ENCODE measurements at regions not wholly inside any gene's neighbourhood (a gene's known extent, or its start where the extent isn't known, plus 50 kb on each side); places are given as distances from the start of the nearest gene placed in this dataset.
A peak's percentile ranks its signal among the peaks of the same experiment; 100 is the strongest.
"Not testable (repeated sequence)": the region's sequence is repeated elsewhere in the genome, so short reads cannot be mapped to it uniquely, and the experiment has no call there.

- Mint-ChIP-seq H3K27ac (ENCODE audit: unreplicated experiment) (peak overlapping the region; percentile 78), H3K36me3 (ENCODE audit: low read depth) (no peaks in the 10 kb centered on the region), H3K9me3 (ENCODE audit: low read depth) (peaks cover 25% of the 10 kb centered on the region), H3K4me1 (ENCODE audit: low read depth) (peaks cover 21% of the 10 kb centered on the region), H3K4me3 (ENCODE audit: unreplicated experiment) (no peak overlapping the region), H3K27me3 (ENCODE audit: low read depth) (no peaks in the 10 kb centered on the region)
- DNase-seq (ENCODE audit: low spot score), result no peak
- TF ChIP-seq, protein P1, sequence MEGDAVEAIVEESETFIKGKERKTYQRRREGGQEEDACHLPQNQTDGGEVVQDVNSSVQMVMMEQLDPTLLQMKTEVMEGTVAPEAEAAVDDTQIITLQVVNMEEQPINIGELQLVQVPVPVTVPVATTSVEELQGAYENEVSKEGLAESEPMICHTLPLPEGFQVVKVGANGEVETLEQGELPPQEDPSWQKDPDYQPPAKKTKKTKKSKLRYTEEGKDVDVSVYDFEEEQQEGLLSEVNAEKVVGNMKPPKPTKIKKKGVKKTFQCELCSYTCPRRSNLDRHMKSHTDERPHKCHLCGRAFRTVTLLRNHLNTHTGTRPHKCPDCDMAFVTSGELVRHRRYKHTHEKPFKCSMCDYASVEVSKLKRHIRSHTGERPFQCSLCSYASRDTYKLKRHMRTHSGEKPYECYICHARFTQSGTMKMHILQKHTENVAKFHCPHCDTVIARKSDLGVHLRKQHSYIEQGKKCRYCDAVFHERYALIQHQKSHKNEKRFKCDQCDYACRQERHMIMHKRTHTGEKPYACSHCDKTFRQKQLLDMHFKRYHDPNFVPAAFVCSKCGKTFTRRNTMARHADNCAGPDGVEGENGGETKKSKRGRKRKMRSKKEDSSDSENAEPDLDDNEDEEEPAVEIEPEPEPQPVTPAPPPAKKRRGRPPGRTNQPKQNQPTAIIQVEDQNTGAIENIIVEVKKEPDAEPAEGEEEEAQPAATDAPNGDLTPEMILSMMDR (IDR thresholded peaks at IDR 0.05), result peak; percentile 42
Measured at GRCh38 chrX:40871385-40872082, 136.2 kb upstream of the MED14 start.

GRCh38 chrX:40872351-40872750, 137.0 kb upstream of the MED14 start:
- H3K9me3 Mint-ChIP-seq (ENCODE audit: low read depth), result peaks cover 20% of the 10 kb centered on the region
- no peak for DNase-seq (ENCODE audit: low spot score)

GRCh38 chrX:40875476-40875875, 140.1 kb upstream of the MED14 start:
- peaks cover 13% of the 10 kb centered on the region for H3K4me1 Mint-ChIP-seq (ENCODE audit: low read depth)
- DNase-seq (ENCODE audit: low spot score), result no peak
- no peaks in the 10 kb centered on the region for H3K27me3 Mint-ChIP-seq (ENCODE audit: low read depth)
- H3K36me3 Mint-ChIP-seq (ENCODE audit: low read depth), result no peaks in the 10 kb centered on the region
- H3K27ac Mint-ChIP-seq (ENCODE audit: unreplicated experiment), result no peak overlapping the region
- TF ChIP-seq, protein P1 (IDR thresholded peaks at IDR 0.05), result no peak
- H3K4me3 Mint-ChIP-seq (ENCODE audit: unreplicated experiment), result no peak overlapping the region
- H3K9me3 Mint-ChIP-seq (ENCODE audit: low read depth), result peaks cover 9% of the 10 kb centered on the region

More at GRCh38 chrX:40872351-40872750, 137.0 kb upstream of the MED14 start:
- H3K36me3 Mint-ChIP-seq (ENCODE audit: low read depth), result no peaks in the 10 kb centered on the region
- peaks cover 13% of the 10 kb centered on the region for H3K4me1 Mint-ChIP-seq (ENCODE audit: low read depth)
- no peak overlapping the region for H3K4me3 Mint-ChIP-seq (ENCODE audit: unreplicated experiment)
- no peaks in the 10 kb centered on the region for H3K27me3 Mint-ChIP-seq (ENCODE audit: low read depth)
- H3K27ac Mint-ChIP-seq (ENCODE audit: unreplicated experiment), result no peak overlapping the region
- TF ChIP-seq, protein P1 (IDR thresholded peaks at IDR 0.05), result no peak

DNA sequence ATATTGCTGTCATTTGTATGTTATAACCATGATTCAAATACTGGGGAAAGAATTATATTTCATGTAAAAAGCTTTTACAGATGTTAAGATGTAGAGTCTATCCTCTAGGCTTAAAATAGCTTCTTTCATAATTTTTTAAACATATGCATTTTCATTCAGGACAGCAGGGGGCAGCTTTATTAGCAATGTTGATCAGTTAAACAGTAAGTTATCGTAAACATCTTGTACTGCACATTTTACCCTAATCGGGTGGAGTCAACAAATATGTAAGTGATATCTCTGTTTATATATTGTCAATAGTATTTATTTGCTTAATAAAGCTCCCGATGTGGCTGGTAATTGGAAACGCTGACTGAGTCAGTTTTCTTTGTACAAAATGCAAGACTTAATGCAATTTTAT, 142.5 kb upstream of the MED14 start:
- no peaks in the 10 kb centered on the region for H3K36me3 Mint-ChIP-seq (ENCODE audit: low read depth)
- H3K27ac Mint-ChIP-seq (ENCODE audit: unreplicated experiment), result no peak overlapping the region
- DNase-seq (ENCODE audit: low spot score), result no peak
- TF ChIP-seq, protein P1 (IDR thresholded peaks at IDR 0.05), result peak; percentile 78
- H3K4me1 Mint-ChIP-seq (ENCODE audit: low read depth), result peaks cover 4% of the 10 kb centered on the region
- H3K9me3 Mint-ChIP-seq (ENCODE audit: low read depth), result peaks cover 9% of the 10 kb centered on the region
- H3K27me3 Mint-ChIP-seq (ENCODE audit: low read depth), result no peaks in the 10 kb centered on the region
- H3K4me3 Mint-ChIP-seq (ENCODE audit: unreplicated experiment), result no peak overlapping the region

GRCh38 chrX:40878766-40879165, 143.4 kb upstream of the MED14 start:
- Mint-ChIP-seq H3K36me3 (ENCODE audit: low read depth) (no peaks in the 10 kb centered on the region), H3K27ac (ENCODE audit: unreplicated experiment) (no peak overlapping the region), H3K4me1 (ENCODE audit: low read depth) (peaks cover 4% of the 10 kb centered on the region), H3K9me3 (ENCODE audit: low read depth) (peaks cover 15% of the 10 kb centered on the region), H3K27me3 (ENCODE audit: low read depth) (no peaks in the 10 kb centered on the region), H3K4me3 (ENCODE audit: unreplicated experiment) (no peak overlapping the region)
- DNase-seq (ENCODE audit: low spot score), result no peak
- TF ChIP-seq, protein P1 (IDR thresholded peaks at IDR 0.05), result no peak

DNA sequence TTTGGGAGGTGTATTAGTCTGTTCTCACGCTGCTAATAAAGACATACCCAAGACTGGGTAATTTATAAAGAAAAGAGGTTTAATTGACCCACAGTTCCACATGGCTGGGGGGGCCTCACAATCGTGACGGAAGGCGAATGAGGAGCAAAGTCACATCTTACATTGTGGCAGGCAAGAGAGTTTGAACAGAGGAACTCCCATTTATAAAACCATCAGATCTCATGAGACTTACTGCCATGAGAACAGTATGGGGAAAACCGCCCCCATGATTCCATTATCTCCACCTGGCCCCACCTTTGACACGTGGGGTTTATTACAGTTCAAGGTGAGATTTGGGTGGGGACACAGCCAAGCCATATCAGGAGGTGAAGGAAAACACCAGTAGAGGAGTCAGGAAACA, 143.8 kb upstream of the MED14 start:
- DNase-seq (ENCODE audit: low spot score); H3K27ac Mint-ChIP-seq (ENCODE audit: unreplicated experiment); H3K4me3 Mint-ChIP-seq (ENCODE audit: unreplicated experiment); H3K4me1 Mint-ChIP-seq (ENCODE audit: low read depth); H3K36me3 Mint-ChIP-seq (ENCODE audit: low read depth); H3K27me3 Mint-ChIP-seq (ENCODE audit: low read depth): not testable (repeated sequence)
- H3K9me3 Mint-ChIP-seq (ENCODE audit: low read depth), result peaks cover 15% of the 10 kb centered on the region

Measured in chondrocyte (in vitro differentiated cells).